ENCODE measurements at regions not wholly inside any gene's neighbourhood (a gene's known extent, or its start where the extent isn't known, plus 50 kb on each side); places are given as distances from the start of the nearest gene placed in this dataset.

GRCh38 chr20:36093804-36094145 is 60.8 kb upstream of the EPB41L1 start:
- H3K9ac ChIP-seq (ENCODE audit: low read length), result no peak overlapping the region
- H3K27ac ChIP-seq (ENCODE audit: low read depth, low read length), result no peak overlapping the region
- H3K9me3 ChIP-seq (ENCODE audit: low read length), result no peaks in the 10 kb centered on the region
- H3K36me3 ChIP-seq (ENCODE audit: insufficient read depth, low read length), result no peaks in the 10 kb centered on the region
- H3K27me3 ChIP-seq (ENCODE audit: control insufficient read depth in 1 of 2, insufficient read depth in 2 of 2, low read length in 2 of 2), result peaks cover 9 to 23% of the 10 kb centered on the region in 2 donors
- H3K4me1 ChIP-seq (ENCODE audit: insufficient read depth, low read length), result peaks cover 11% of the 10 kb centered on the region
- H3K4me3 ChIP-seq (ENCODE audit: low read depth in 1 of 2, low read length in 2 of 2), result peak overlapping the region; percentile 50 to 66

DNA sequence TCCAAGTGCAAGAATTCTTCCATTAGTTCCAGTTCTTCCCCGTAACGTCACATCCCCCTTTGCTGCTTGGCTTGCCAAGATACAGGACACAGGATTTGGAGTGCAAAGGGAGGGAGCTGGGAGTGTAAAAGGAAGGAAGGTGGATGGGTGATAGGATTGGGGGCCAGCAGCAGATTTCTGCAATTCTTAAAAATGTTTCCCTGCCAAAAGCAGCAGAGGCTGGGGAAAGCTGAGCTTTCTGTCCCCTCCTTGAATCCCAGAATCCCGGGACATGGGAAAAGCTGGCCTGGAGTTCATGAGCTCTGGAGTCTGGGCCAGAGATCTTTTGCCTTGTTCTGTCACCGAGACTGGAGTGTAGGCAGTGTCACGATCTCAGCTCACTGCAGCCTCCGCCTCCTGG is 60.0 kb upstream of the EPB41L1 start:
- Histone ChIP-seq H3K4me1 (ENCODE audit: insufficient read depth, low read length) (peaks cover 11% of the 10 kb centered on the region), H3K9ac (ENCODE audit: low read length) (no peak overlapping the region), H3K4me3 (ENCODE audit: low read depth in 1 of 2, low read length in 2 of 2) (peak overlapping the region in 1 of 2 donors; percentile 66), H3K27me3 (ENCODE audit: control insufficient read depth in 1 of 2, insufficient read depth in 2 of 2, low read length in 2 of 2) (peaks cover 9 to 23% of the 10 kb centered on the region in 2 donors), H3K9me3 (ENCODE audit: low read length) (no peaks in the 10 kb centered on the region), H3K27ac (ENCODE audit: low read depth, low read length) (no peak overlapping the region), H3K36me3 (ENCODE audit: insufficient read depth, low read length) (no peaks in the 10 kb centered on the region)

GRCh38 chr20:36096435-36096834 is 58.1 kb upstream of the EPB41L1 start:
- Histone ChIP-seq H3K27ac (ENCODE audit: low read depth, low read length) (no peak overlapping the region), H3K4me1 (ENCODE audit: insufficient read depth, low read length) (peaks cover 11% of the 10 kb centered on the region), H3K9ac (ENCODE audit: low read length) (no peak overlapping the region)

GRCh38 chr20:36097337-36098151 is 57.0 kb upstream of the EPB41L1 start:
- Histone ChIP-seq H3K9me3 (ENCODE audit: low read length) (no peaks in the 10 kb centered on the region), H3K27ac (ENCODE audit: low read depth, low read length) (no peak overlapping the region), H3K27me3 (ENCODE audit: control insufficient read depth in 1 of 2, insufficient read depth in 2 of 2, low read length in 2 of 2) (peaks cover 0 to 14% of the 10 kb centered on the region in 2 donors), H3K36me3 (ENCODE audit: insufficient read depth, low read length) (no peaks in the 10 kb centered on the region), H3K9ac (ENCODE audit: low read length) (no peak overlapping the region), H3K4me1 (ENCODE audit: insufficient read depth, low read length) (peaks cover 8% of the 10 kb centered on the region), H3K4me3 (ENCODE audit: low read depth in 1 of 2, low read length in 2 of 2) (no peak overlapping the region)

More at GRCh38 chr20:36096435-36096834, 58.1 kb upstream of the EPB41L1 start:
- Histone ChIP-seq H3K4me3 (ENCODE audit: low read depth in 1 of 2, low read length in 2 of 2) (no peak overlapping the region), H3K36me3 (ENCODE audit: insufficient read depth, low read length) (no peaks in the 10 kb centered on the region), H3K27me3 (ENCODE audit: control insufficient read depth in 1 of 2, insufficient read depth in 2 of 2, low read length in 2 of 2) (peaks cover 6 to 23% of the 10 kb centered on the region in 2 donors), H3K9me3 (ENCODE audit: low read length) (no peaks in the 10 kb centered on the region)

DNA sequence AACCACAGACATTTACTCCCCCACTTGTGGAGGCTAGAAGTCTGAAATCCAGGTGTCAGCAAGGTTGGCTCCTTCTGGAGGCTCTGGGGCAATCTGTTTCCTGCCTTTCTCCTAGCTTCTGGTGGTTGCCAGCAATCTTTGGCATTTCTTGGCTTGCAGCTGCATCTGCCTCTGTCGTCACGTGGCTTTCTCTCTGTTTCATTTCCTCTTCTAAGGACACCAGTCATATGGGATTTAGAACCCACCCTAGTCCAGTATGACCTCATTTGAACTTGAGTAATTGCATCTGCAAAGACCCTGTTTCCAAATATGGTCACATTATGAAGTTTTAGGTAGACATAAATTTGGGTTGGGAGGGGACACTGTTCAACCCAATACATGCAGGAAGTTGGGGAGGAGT is 56.2 kb upstream of the EPB41L1 start:
- Histone ChIP-seq H3K4me3 (ENCODE audit: low read depth in 1 of 2, low read length in 2 of 2) (no peak overlapping the region), H3K27me3 (ENCODE audit: control insufficient read depth in 1 of 2, insufficient read depth in 2 of 2, low read length in 2 of 2) (peaks cover 0 to 5% of the 10 kb centered on the region in 2 donors), H3K4me1 (ENCODE audit: insufficient read depth, low read length) (peaks cover 12% of the 10 kb centered on the region), H3K9me3 (ENCODE audit: low read length) (no peaks in the 10 kb centered on the region), H3K9ac (ENCODE audit: low read length) (no peak overlapping the region), H3K27ac (ENCODE audit: low read depth, low read length) (no peak overlapping the region), H3K36me3 (ENCODE audit: insufficient read depth, low read length) (no peaks in the 10 kb centered on the region)

DNA sequence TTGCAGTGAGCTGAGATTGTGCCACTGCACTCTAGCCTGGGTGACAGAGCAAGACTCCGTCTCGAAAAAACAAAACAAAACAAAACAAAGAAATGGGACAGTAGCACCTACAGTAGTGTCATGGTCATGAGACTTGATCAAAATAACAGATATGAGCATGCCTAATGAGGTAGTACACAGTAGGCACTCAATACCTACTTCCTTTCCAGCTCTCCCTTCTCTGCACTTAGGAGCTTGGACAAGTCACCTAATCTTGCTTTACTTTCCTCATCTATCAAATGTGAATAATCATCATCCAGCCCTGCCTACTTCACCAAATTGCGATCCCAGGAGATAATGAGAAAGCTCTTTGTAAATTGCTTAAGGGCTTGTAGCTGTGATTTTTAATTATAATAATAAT is 55.4 kb upstream of the EPB41L1 start:
- no peak overlapping the region for H3K9ac ChIP-seq (ENCODE audit: low read length)
- peaks cover 12% of the 10 kb centered on the region for H3K4me1 ChIP-seq (ENCODE audit: insufficient read depth, low read length)
- H3K36me3 ChIP-seq (ENCODE audit: insufficient read depth, low read length), result no peaks in the 10 kb centered on the region
- no peak overlapping the region for H3K4me3 ChIP-seq (ENCODE audit: low read depth in 1 of 2, low read length in 2 of 2)
- H3K27ac ChIP-seq (ENCODE audit: low read depth, low read length), result no peak overlapping the region
- no peaks in the 10 kb centered on the region for H3K27me3 ChIP-seq (ENCODE audit: control insufficient read depth in 1 of 2, insufficient read depth in 2 of 2, low read length in 2 of 2)
- no peaks in the 10 kb centered on the region for H3K9me3 ChIP-seq (ENCODE audit: low read length)

GRCh38 chr20:36101192-36101591 is 53.3 kb upstream of the EPB41L1 start:
- no peak overlapping the region for H3K9ac ChIP-seq (ENCODE audit: low read length)
- no peak overlapping the region for H3K27ac ChIP-seq (ENCODE audit: low read depth, low read length)
- H3K4me1 ChIP-seq (ENCODE audit: insufficient read depth, low read length), result peaks cover 12% of the 10 kb centered on the region

DNA sequence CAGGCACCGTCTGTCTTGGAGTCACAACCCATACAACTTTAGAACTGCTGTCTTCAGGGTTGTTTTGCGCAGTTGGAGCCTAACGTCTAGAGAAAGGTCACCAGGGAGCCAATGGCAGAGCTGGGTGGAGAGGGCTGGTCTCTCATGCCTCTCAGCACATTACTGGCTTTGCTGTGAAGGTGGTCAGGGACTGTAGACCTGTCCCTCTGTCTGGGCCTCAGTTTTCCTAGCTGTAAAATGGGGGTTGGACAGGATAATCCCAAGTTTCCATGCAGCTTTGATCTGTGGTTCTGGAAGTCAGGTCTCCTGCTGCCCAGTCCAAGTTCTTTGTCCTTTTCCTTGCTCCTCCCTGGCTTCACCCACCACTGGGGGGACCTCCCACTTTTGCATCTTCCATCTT is 52.2 kb upstream of the EPB41L1 start:
- Histone ChIP-seq H3K27ac (ENCODE audit: low read depth, low read length) (no peak overlapping the region), H3K36me3 (ENCODE audit: insufficient read depth, low read length) (no peaks in the 10 kb centered on the region), H3K4me3 (ENCODE audit: low read depth in 1 of 2, low read length in 2 of 2) (no peak overlapping the region), H3K9ac (ENCODE audit: low read length) (no peak overlapping the region), H3K27me3 (ENCODE audit: control insufficient read depth in 1 of 2, insufficient read depth in 2 of 2, low read length in 2 of 2) (no peaks in the 10 kb centered on the region), H3K4me1 (ENCODE audit: insufficient read depth, low read length) (peaks cover 12% of the 10 kb centered on the region), H3K9me3 (ENCODE audit: low read length) (no peaks in the 10 kb centered on the region)

More at GRCh38 chr20:36101192-36101591, 53.3 kb upstream of the EPB41L1 start:
- no peak overlapping the region for H3K4me3 ChIP-seq (ENCODE audit: low read depth in 1 of 2, low read length in 2 of 2)
- H3K9me3 ChIP-seq (ENCODE audit: low read length), result no peaks in the 10 kb centered on the region
- no peaks in the 10 kb centered on the region for H3K27me3 ChIP-seq (ENCODE audit: control insufficient read depth in 1 of 2, insufficient read depth in 2 of 2, low read length in 2 of 2)
- no peaks in the 10 kb centered on the region for H3K36me3 ChIP-seq (ENCODE audit: insufficient read depth, low read length)

GRCh38 chr20:36102809-36103596 is 51.5 kb upstream of the EPB41L1 start:
- no peak overlapping the region for H3K9ac ChIP-seq (ENCODE audit: low read length)
- H3K4me3 ChIP-seq (ENCODE audit: low read depth in 1 of 2, low read length in 2 of 2), result no peak overlapping the region
- no peaks in the 10 kb centered on the region for H3K9me3 ChIP-seq (ENCODE audit: low read length)
- no peaks in the 10 kb centered on the region for H3K36me3 ChIP-seq (ENCODE audit: insufficient read depth, low read length)
- H3K4me1 ChIP-seq (ENCODE audit: insufficient read depth, low read length), result peaks cover 10% of the 10 kb centered on the region
- H3K27me3 ChIP-seq (ENCODE audit: control insufficient read depth in 1 of 2, insufficient read depth in 2 of 2, low read length in 2 of 2), result no peaks in the 10 kb centered on the region
- H3K27ac ChIP-seq (ENCODE audit: low read depth, low read length), result no peak overlapping the region

- no peak overlapping the region for H3K9ac ChIP-seq (ENCODE audit: low read length)
- no peak overlapping the region for H3K4me3 ChIP-seq (ENCODE audit: low read depth in 1 of 2, low read length in 2 of 2)
- no peaks in the 10 kb centered on the region for H3K27me3 ChIP-seq (ENCODE audit: control insufficient read depth in 1 of 2, insufficient read depth in 2 of 2, low read length in 2 of 2)
- no peak overlapping the region for H3K27ac ChIP-seq (ENCODE audit: low read depth, low read length)
- H3K36me3 ChIP-seq (ENCODE audit: insufficient read depth, low read length), result no peaks in the 10 kb centered on the region
- peaks cover 4% of the 10 kb centered on the region for H3K4me1 ChIP-seq (ENCODE audit: insufficient read depth, low read length)
- no peaks in the 10 kb centered on the region for H3K9me3 ChIP-seq (ENCODE audit: low read length)
Observed at GRCh38 chr20:36104244-36104643, 50.3 kb upstream of the EPB41L1 start.
